Muscle layer of duodenum (tissue), 2 donors: ENCODE measurements at regions not wholly inside any gene's neighbourhood (a gene's known extent, or its start where the extent isn't known, plus 50 kb on each side); places are given as distances from the start of the nearest gene placed in this dataset.

Experiments
- H3K27ac ChIP-seq: one replicate; pipeline ENCODE4 v1.7.0; 2013; ENCODE audit warnings: mild to moderate bottlenecking, low read length
- H3K27me3 ChIP-seq: one replicate; pipeline ENCODE4 v1.7.0; 2013; ENCODE audit warnings: low read depth, mild to moderate bottlenecking, control low read depth, low read length
- H3K36me3 ChIP-seq, 2 donors: one replicate each; pipeline ENCODE4 v1.7.0; 2013; ENCODE audit warnings: low read length in 2 of 2, control low read depth in 1 of 2, mild to moderate bottlenecking in 1 of 2; ENCODE audit not compliant: insufficient read depth in 2 of 2, control insufficient read depth in 1 of 2
- H3K4me1 ChIP-seq, 2 donors: one replicate each; pipeline ENCODE4 v1.7.0; 2013; ENCODE audit warnings: low read length in 2 of 2, mild to moderate bottlenecking in 2 of 2, control low read depth in 1 of 2, moderate library complexity in 1 of 2; ENCODE audit not compliant: insufficient read depth in 2 of 2, control insufficient read depth in 1 of 2
- H3K4me3 ChIP-seq, 2 donors: one replicate each; pipeline ENCODE4 v1.7.0; 2013; ENCODE audit warnings: low read length in 2 of 2, low read depth in 1 of 2, mild to moderate bottlenecking in 1 of 2
- H3K9me3 ChIP-seq, 2 donors: one replicate each; pipeline ENCODE4 v1.7.0; 2013; ENCODE audit warnings: low read length in 2 of 2, control low read depth in 1 of 2, mild to moderate bottlenecking in 1 of 2; ENCODE audit not compliant: control insufficient read depth in 1 of 2
- donor health status: healthy.

DNA sequence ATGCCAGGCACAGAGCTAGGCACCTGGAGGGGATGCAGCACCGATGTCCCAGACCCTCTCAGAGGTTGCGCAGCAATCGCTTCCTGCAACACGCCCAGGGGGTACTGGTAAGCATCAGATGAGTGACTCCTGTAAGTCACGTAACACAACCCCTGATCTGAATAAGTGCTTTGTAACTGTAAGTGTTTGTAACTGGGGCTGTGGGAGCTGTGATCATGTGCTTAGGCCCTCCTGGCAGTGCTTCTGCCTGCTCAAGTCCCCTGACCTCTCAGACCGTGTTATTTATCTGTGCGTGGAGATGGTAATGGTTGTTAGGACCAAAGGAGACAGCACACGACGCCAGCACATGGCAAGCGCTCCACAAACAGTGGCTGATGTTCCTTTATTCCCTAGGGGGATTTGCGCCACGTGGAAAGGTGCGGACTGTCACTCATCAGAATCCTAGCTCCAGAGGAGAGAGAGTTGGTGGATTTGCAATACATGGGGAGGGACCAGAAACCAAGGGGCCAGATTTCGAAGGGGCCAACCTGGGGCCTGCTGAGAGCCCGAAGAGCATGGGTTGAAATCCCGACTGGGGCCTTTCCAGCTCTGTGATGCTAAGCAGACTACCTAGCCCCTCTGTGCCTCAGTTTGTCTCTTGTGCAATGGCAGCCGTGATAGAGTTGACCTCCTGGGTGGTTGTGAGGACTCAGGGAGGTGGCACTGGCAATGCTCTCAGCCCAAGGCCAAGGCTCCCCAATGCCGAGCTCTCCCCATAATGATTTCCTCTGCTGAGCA lies 151.8 kb downstream of the IRF8 start:
- H3K4me3 ChIP-seq = no peak overlapping the region
- no peaks in the 10 kb centered on the region for H3K9me3 ChIP-seq
- H3K27ac ChIP-seq = no peak overlapping the region
- no peaks in the 10 kb centered on the region for H3K27me3 ChIP-seq
- H3K4me1 ChIP-seq = peaks cover 0 to 8% of the 10 kb centered on the region in 2 donors
- no peaks in the 10 kb centered on the region for H3K36me3 ChIP-seq

DNA sequence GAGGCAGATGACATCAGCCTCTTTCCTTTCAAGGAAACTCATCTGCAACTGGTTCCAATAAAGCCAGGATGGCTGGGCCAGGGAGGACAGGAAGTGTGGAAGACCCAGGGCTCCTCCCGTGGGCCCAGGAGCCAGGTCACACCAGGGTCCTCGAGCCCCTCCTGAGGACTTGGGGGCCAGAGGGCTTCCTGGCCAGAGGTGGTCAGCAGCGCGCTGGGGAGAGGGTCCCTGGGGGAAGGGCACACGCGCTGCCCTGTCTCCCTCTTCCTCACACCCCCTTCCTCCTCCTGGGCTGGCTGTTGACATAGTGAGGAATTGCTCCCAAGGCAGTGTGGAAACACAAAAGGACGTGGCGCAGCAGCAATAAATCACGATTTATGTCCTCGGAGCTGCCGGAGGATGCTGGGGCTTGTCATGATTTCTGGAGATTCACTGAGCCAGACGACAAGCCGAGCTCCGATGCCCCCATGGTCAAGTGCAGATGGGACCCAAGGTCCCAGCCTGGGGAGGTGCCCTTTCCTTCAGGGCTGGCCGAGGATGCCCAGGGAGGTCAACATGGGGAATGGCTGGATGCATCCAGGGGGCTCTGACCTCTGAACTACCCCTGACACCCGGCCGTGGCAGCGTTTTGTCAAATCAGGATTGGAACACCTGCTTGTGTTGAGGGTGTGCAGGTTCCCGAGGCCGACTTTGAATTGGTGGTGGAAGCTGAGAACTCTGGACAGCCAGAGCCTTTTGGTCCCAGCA lies 152.6 kb downstream of the IRF8 start:
- Histone ChIP-seq H3K27ac (no peak overlapping the region), H3K27me3 (no peaks in the 10 kb centered on the region), H3K36me3 (no peaks in the 10 kb centered on the region), H3K9me3 (no peaks in the 10 kb centered on the region), H3K4me1 (peaks cover 0 to 8% of the 10 kb centered on the region in 2 donors), H3K4me3 (no peak overlapping the region)

DNA sequence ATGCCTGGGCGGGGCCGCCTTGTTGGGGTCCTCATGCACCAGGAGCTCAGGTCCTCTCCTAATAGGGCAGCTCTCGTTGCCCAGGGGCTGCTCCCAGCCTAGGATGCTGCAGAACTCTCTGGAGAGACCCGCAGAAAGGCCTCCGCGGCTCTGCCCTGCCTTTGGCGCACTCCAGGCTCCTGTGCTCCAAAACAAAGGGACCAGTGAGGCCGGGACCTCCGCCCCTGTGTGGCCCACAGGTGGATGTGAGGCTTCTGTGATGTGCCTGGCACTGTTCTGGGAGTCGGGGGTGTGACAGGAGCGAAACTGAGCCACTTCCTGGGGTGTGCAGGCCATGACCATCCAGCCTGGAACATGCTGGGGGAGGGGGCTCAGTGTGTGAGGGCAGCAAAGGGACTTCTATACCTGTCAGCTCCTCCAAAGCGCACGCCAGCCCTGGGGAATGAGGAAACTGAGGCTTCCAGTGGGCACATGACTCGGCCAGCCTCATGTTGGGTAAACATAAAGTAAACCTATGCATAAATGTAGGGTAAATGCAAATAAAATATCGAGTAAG lies 153.2 kb downstream of the IRF8 start:
- H3K4me1 ChIP-seq = peaks cover 0 to 8% of the 10 kb centered on the region in 2 donors
- no peaks in the 10 kb centered on the region for H3K9me3 ChIP-seq
- H3K27ac ChIP-seq = no peak overlapping the region
- H3K27me3 ChIP-seq = no peaks in the 10 kb centered on the region
- no peaks in the 10 kb centered on the region for H3K36me3 ChIP-seq
- no peak overlapping the region for H3K4me3 ChIP-seq

DNA sequence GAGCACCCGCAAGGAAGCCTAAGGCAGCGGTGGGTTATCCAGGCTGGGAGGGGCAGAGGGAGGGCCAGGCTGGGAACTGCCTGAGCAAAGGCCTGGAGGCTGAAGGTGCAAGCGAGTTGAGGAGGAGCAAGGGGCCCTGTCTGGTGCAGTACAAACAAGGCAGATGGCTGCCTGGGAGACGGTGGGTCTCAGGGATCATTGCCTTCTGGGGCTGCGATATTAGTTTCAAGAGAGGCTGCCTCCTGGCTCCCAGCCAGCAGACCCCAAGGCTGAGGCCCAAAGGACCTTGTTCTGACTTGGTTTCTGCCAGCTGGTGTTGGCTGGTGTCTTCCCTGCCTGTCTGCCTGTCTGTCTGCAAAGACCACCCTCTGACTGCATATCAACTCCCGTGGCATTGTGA lies 154.0 kb downstream of the IRF8 start:
- Histone ChIP-seq H3K4me1 (peaks cover 0 to 8% of the 10 kb centered on the region in 2 donors), H3K36me3 (no peaks in the 10 kb centered on the region), H3K9me3 (no peaks in the 10 kb centered on the region), H3K27me3 (no peaks in the 10 kb centered on the region), H3K27ac (no peak overlapping the region), H3K4me3 (no peak overlapping the region)

DNA sequence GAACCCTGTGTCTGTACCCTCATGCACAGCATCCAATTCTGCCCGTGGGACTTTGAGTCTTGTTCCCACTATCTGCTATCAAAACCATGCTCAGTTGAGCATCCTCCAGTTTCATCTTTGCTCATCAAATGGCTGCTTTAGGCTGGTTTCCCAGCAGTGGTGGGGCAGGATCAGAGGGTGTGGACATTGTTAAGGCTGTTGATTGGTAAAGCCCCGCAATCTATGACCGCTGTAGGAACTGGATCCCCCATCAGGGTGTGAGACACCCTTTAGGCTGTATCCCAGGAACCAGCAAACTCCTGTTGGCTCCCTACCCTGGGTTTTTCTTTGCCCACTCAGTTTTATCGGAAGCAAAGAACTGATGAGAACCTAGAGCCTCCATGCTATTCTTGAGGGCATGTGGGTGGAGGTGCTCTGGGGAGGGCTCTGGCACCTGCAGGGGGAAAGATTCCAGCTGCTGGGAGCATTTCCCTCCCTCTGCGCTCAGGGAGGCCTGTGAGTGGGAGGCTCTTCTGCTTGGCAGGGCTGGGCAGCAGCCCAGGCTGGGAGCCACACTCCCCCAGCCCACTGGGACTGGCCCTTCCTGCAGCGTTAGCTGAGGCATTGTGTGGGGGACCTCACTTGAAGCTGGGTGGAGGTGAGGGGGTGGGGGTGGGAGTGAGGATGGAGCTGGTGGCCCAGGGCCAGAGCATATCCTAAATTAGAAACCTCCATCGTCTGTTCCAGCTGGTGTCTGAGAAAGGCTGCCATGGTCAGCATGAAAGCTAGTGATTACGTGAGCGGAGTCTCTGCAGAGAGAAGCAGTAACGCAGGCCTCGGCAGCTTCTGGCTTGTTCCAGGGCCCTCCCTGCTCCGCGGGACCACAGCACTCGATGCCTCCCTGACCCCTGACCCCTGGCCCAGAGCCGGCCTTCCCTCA lies 160.6 kb downstream of the IRF8 start:
- H3K9me3 ChIP-seq = no peaks in the 10 kb centered on the region
- H3K4me1 ChIP-seq = peaks cover 11 to 38% of the 10 kb centered on the region in 2 donors
- no peak overlapping the region for H3K27ac ChIP-seq
- H3K4me3 ChIP-seq = no peak overlapping the region
- H3K36me3 ChIP-seq = no peaks in the 10 kb centered on the region
- no peaks in the 10 kb centered on the region for H3K27me3 ChIP-seq

DNA sequence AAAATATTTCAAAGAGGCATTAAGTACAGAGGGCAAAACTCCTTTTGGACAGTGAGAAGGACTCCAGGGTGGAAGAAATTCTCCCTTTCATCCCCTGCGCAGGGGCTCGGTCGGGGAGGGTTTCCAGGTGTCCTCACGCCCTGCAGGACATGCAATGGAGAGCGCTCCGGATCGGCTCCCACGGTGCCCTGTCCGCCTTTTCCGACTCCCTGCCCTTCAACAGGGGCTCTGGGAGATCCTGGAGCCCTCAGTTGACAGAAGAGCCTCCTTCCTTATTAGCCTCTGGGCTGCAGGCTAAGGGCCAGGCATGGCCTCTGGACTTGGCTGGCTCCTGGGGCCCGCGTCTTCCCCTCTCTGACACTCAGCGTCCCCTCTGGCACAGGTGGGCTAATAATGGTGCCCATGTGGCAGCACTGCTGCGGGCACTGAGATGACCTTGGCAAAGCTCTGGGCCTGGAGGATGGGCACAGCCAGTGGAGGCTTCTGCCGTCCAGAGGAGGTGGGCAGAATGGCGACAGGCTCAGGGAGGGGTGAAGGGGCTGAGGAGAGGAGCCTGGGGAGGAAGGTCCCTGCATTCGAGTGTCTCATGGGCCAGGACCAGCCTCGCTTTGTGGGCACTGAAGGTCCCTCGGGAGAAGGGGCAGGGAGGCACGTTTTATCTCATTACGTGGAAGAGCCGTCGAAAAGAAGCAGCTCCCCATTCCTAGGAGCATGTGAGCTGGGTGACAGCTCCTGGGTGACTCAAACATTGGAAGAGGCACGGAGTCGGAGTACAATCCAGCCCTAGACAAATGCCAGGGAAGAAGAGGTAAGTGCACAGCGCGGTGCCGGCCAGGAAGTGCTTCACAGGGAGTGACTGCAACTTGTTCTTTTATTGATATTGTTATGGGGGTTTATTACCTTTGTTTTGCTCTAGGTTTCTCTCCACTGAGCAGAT lies 161.7 kb downstream of the IRF8 start:
- Histone ChIP-seq H3K27ac (no peak overlapping the region), H3K4me3 (no peak overlapping the region), H3K9me3 (no peaks in the 10 kb centered on the region), H3K36me3 (no peaks in the 10 kb centered on the region), H3K27me3 (no peaks in the 10 kb centered on the region), H3K4me1 (peaks cover 11 to 41% of the 10 kb centered on the region in 2 donors)

DNA sequence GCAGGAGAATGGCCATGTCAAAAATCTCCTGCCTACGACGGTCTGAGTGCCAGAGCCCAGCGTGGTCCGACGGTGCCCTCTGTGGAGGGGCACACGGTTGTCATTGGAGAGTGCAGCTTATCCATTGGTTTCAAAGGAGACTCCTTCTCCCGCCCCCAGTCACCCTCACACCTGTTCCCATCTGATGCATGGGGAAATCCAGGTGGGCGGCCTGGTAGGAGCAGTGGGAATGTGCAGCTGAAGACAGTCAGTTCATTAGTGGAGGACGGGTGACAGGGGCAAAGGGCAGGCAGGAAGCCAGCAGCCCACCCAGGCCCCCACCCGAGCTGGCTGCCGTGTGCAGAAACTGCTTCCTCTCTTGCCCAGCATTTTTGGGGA lies 162.3 kb downstream of the IRF8 start:
- no peaks in the 10 kb centered on the region for H3K27me3 ChIP-seq
- peaks cover 11 to 41% of the 10 kb centered on the region in 2 donors for H3K4me1 ChIP-seq
- no peaks in the 10 kb centered on the region for H3K36me3 ChIP-seq
- H3K9me3 ChIP-seq = no peaks in the 10 kb centered on the region
- no peak overlapping the region for H3K4me3 ChIP-seq
- no peak overlapping the region for H3K27ac ChIP-seq

DNA sequence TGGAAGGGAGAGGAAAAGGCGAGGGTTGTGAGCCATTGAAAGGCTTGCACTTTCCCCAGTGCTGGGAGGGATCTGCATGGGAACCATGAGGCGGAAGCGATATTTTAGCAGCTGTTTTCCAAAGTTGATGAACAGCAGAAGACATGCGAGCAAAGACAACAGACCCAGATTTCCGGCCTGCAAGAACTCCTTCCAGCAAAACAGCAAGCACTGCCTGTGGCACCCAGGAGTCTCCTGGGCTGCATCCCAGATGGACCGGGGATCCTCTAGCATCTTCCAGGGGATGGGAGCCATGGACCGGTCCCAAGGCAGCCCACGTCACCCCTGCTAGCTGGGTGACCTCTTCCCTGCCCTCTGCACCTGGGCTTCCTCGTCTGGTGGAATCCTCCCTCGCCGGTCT lies 162.8 kb downstream of the IRF8 start:
- H3K36me3 ChIP-seq = no peaks in the 10 kb centered on the region
- H3K4me3 ChIP-seq = no peak overlapping the region
- peaks cover 11 to 41% of the 10 kb centered on the region in 2 donors for H3K4me1 ChIP-seq
- H3K27ac ChIP-seq = no peak overlapping the region
- H3K27me3 ChIP-seq = no peaks in the 10 kb centered on the region
- H3K9me3 ChIP-seq = no peaks in the 10 kb centered on the region

DNA sequence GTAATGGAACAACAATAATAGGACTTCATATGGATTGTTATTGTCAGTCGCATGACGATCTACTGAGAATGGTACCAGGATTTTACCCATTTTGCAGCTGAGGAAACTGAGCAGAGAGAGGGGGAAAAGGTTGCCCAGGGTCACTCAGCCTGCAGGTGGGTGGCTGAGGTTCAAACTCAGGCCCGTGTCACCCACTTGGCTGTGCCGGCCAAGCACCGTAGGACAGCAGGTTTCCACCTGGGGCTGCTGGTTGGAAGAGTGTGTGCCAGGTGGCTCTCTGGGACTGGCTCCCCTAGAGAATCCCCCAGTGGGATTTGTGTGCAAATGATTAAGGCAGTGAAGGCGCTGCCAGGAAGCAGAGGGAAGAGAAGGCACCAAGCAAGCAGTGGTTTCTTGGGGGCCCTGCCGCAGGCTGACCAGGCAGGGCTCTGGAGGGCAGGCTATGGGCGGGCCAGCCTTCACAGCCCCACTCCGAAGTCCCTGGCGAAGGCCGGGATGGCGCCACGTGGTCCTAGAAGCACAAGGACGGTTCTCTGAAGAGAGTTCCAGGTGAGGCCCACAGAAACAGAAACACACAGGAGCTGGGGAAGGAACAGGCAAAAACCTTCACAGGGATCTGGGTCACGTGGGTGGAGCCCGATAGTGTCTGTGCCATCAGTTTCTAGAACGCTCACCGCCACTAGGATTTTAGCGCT lies 163.5 kb downstream of the IRF8 start:
- H3K27ac ChIP-seq = no peak overlapping the region
- H3K9me3 ChIP-seq = no peaks in the 10 kb centered on the region
- H3K36me3 ChIP-seq = no peaks in the 10 kb centered on the region
- H3K27me3 ChIP-seq = no peaks in the 10 kb centered on the region
- no peak overlapping the region for H3K4me3 ChIP-seq
- H3K4me1 ChIP-seq = peaks cover 11 to 41% of the 10 kb centered on the region in 2 donors
